Activated CD4-positive, alpha-beta T cell treated with anti-CD3 and anti-CD28 coated beads for 36 hours (primary cell): ENCODE measurements at regions not wholly inside any gene's neighbourhood (a gene's known extent, or its start where the extent isn't known, plus 50 kb on each side); places are given as distances from the start of the nearest gene placed in this dataset.
"Not testable (repeated sequence)": the region's sequence is repeated elsewhere in the genome, so short reads cannot be mapped to it uniquely, and the experiment has no call there.

Experiments used
- ATAC-seq: fragments of 200-7000 bp; cut with Tn5 transposase; one replicate; pipeline ENCODE4 v1.10.0; 2021; ENCODE audit warnings: mild to moderate bottlenecking, moderate library complexity
- CTCF ChIA-PET: fragments of 350-600 bp; sonication (Branson Sonifier 250); formaldehyde crosslinking; loops from one replicate; lab custom pipeline; 2021; ENCODE audit warnings: antibody characterized with exemption; lab: Charles Lee
- POLR2A ChIA-PET: fragments of 350-600 bp; sonication (Branson Sonifier 250); formaldehyde crosslinking; loops from one replicate; lab custom pipeline; 2021; ENCODE audit warnings: antibody characterized with exemption, inconsistent platforms; lab: Charles Lee
- DNase-seq: peaks from one replicate; pipeline ENCODE4 v3.0.0-alpha.2; 2020
- H3K27ac Mint-ChIP-seq: one replicate; pipeline ENCODE4 v1.8.0; 2021; ENCODE audit warnings: mixed read lengths
- H3K27me3 Mint-ChIP-seq: one replicate; pipeline ENCODE4 v1.8.0; 2021; ENCODE audit warnings: mixed read lengths
- H3K36me3 Mint-ChIP-seq: one replicate; pipeline ENCODE4 v1.8.0; 2021; ENCODE audit warnings: low read depth, mixed read lengths
- H3K4me1 Mint-ChIP-seq: one replicate; pipeline ENCODE4 v1.8.0; 2021; ENCODE audit warnings: mixed read lengths
- H3K4me3 Mint-ChIP-seq: one replicate; pipeline ENCODE4 v1.8.0; 2021; ENCODE audit warnings: mild to moderate bottlenecking, moderate library complexity, mixed read lengths
- H3K9me3 Mint-ChIP-seq: one replicate; pipeline ENCODE4 v1.8.0; 2021; ENCODE audit warnings: low read depth, mixed read lengths
- intact Hi-C, 2 experiments: fragments of 100-400 bp; cut with DNase I in 1 of 2; cut with micrococcal nuclease in 1 of 2; formaldehyde crosslinking; loops; one replicate each; pipeline versions ENCODE4 v1.14.2 to v1.15.1; 2022 to 2024; cut with DNase I, micrococcal nuclease

DNA sequence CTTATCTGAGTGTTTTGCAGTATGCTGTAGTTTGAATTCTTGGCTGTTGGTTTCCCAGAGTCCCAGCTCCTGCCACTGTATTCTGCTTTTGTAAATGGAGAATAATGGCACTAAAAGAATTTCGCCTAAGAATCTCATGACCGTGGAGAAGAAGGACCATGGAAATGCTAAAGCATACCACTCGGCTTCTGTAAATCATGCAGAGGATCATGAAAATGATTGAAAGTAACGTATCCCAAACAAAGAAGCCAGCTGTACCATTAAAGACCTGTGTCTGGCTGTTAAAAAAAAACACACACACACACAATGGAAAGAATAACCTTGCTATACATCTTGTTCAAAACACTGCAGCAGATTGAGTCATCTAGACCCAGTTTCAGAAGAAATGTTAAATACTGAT, 287.9 kb downstream of the ZNF326 start:
- no peaks in the 10 kb centered on the region for H3K36me3 Mint-ChIP-seq
- no peaks in the 10 kb centered on the region for H3K4me1 Mint-ChIP-seq

DNA sequence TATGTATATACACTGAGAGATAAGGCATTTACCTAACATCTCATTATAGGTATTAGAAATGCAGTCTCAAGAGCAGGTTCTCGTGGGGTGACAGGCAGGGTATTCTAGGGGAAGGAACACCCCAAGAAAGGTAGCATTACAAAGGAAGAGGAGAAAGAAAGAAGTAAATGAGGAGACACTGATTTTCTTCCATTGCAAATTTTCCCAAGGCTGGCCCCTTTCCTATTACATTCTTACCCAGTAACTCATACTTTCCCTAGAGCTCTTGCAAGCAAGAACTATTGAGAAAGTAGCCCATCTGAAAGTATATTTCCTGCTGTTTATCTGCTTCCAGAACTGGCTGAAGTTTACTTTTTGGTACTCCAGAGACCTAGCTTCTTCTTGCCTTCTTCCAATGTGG, 287.0 kb downstream of the ZNF326 start:
- CTCF ChIA-PET, H3K27me3 Mint-ChIP-seq, H3K4me1 Mint-ChIP-seq, H3K36me3 Mint-ChIP-seq, POLR2A ChIA-PET, H3K27ac Mint-ChIP-seq, intact Hi-C loops, H3K9me3 Mint-ChIP-seq, DNase-seq, H3K4me3 Mint-ChIP-seq, ATAC-seq: not testable (repeated sequence)

More for the DNA sequence above, 287.9 kb downstream of the ZNF326 start:
- ATAC-seq (no peak), DNase-seq (no peak)
- CTCF ChIA-PET: no interaction called here
- Mint-ChIP-seq H3K27me3 (no peaks in the 10 kb centered on the region), H3K4me3 (no peak overlapping the region), H3K27ac (no peak overlapping the region), H3K9me3 (no peaks in the 10 kb centered on the region)
- POLR2A ChIA-PET: no interaction called here
- intact Hi-C loops: no loop called here

DNA sequence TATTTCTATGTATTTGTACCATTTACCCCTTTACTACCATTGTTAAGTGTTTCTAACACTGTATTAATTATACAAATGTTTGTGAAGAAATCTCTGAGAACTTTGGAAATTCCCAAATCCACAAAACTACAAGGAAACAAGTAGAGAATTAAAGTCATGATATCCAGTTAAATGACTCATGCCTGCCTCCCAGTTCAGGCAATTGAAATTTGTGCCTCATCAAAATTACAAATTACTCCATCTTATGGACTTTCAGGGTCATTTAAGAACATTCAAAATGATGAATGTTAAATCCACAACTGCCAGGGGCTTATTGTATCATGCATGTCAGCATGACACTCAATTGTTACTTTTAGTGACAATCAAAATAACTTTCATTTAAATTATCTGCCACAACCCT, 282.4 kb downstream of the ZNF326 start:
- ATAC-seq (no peak), DNase-seq (no peak)
- ChIA-PET POLR2A (no interaction called here), CTCF (no interaction called here)
- Mint-ChIP-seq H3K9me3 (no peaks in the 10 kb centered on the region), H3K4me3 (no peak overlapping the region), H3K27ac (no peak overlapping the region), H3K4me1 (no peaks in the 10 kb centered on the region), H3K27me3 (no peaks in the 10 kb centered on the region), H3K36me3 (no peaks in the 10 kb centered on the region)
- intact Hi-C loops: no loop called here

DNA sequence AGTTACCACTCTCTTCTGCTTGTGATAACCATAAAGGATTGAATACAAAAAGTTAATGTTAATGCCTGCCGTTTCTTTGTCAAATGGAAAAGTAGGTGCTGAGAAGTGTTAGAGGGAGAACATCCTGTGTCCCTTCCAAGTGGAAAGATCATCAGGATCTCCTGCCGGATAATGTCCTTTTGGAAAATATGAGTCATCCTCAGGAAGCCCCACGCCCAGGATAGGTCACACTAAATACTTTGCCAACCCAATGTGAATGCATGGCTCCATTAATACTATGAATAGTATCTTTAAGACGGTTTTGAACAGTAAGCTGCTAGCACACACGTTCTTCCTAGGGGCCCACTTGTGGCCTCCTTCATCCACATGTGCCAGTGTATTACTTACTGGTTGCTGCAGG, 279.5 kb downstream of the ZNF326 start:
- Mint-ChIP-seq H3K4me1 (no peaks in the 10 kb centered on the region), H3K4me3 (no peak overlapping the region), H3K9me3 (no peaks in the 10 kb centered on the region), H3K27me3 (no peaks in the 10 kb centered on the region), H3K27ac (no peak overlapping the region), H3K36me3 (no peaks in the 10 kb centered on the region)
- no peak for ATAC-seq
- POLR2A ChIA-PET: no interaction called here
- no peak for DNase-seq
- intact Hi-C loops: no loop called here
- CTCF ChIA-PET: no interaction called here

DNA sequence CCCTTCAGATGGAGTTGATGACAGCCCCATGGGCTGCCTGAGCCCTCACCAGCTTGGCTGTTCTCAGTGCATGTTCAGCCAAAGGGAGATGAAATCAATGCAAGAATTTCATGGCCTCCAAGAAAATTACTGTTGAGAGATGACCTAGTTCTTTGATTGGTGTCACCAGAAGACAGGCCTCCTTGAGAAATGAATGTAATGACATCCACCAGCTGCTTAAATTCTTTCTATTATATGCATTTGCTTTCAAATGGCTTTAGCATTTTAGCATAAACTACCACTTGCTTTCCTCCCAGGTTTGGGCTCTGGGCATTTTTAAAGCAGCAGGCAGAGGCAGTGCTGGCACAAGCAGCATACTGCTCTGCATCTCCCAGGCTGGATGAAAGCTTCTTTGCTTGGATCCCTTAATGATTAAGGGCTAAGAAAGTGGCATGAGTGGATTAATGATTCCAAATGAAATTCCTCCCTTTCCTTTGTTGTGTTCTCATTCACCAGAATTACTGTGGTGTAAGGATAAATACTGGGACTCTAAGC, 278.4 kb downstream of the ZNF326 start:
- no peak for ATAC-seq
- intact Hi-C loops: no loop called here
- CTCF ChIA-PET: no interaction called here

DNA sequence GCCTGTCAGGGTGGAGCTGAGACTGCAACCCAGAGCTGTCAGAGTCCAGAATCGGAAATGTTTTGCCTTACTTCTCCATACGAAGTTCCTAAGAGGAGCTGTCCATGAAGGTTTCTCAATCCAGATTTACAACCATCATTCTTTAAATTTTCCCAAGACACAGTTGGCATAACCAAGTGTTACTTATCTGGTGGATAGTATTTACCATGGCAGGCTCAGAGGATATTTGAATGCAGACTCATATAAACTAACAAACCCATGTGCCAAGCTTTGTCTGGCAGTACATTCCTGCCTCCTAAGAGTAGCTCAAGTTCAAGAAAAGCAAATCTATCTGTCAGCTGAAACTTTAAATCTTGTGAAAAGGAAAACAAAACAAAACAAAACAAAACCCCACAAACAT, 267.9 kb downstream of the ZNF326 start:
- Mint-ChIP-seq H3K4me1 (no peaks in the 10 kb centered on the region), H3K27ac (no peak overlapping the region), H3K36me3 (no peaks in the 10 kb centered on the region), H3K9me3 (no peaks in the 10 kb centered on the region), H3K27me3 (peaks cover 6% of the 10 kb centered on the region), H3K4me3 (no peak overlapping the region)
- ChIA-PET POLR2A (no interaction called here), CTCF (interaction anchor here (0.6 kb wide), 2 partner anchors 521 to 889 kb away, joined by 3 read pairs; no protein-coding TSS in a partner anchor)
- ATAC-seq: no peak
- no peak for DNase-seq
- intact Hi-C loops: no loop called here

More for the DNA sequence above, 278.4 kb downstream of the ZNF326 start:
- no peak overlapping the region for H3K4me3 Mint-ChIP-seq
- POLR2A ChIA-PET: no interaction called here
- no peaks in the 10 kb centered on the region for H3K27me3 Mint-ChIP-seq
- H3K36me3 Mint-ChIP-seq: no peaks in the 10 kb centered on the region
- H3K4me1 Mint-ChIP-seq: no peaks in the 10 kb centered on the region
- H3K9me3 Mint-ChIP-seq: no peaks in the 10 kb centered on the region
- no peak for DNase-seq
- H3K27ac Mint-ChIP-seq: no peak overlapping the region

DNA sequence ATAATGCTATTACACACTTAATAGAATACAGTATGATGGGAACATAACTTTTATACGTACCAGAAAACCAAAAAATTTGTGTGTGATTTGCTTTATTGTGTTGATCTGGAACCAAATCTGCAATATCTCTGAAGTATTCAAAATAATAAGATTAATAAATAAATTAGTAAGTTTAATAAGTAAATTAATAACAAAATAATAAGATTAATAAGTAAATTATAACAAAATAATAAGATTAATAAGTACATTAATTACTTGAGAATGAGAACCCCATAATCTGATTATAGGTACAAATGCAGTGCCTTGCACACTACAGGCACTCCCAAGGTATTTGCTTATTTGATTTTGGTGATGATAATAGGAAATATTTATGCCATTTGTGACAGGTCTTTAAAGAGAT, 267.4 kb downstream of the ZNF326 start:
- Mint-ChIP-seq H3K27me3 (peaks cover 6% of the 10 kb centered on the region), H3K36me3 (no peaks in the 10 kb centered on the region), H3K9me3 (no peaks in the 10 kb centered on the region), H3K4me1 (no peaks in the 10 kb centered on the region), H3K27ac (no peak overlapping the region), H3K4me3 (no peak overlapping the region)
- POLR2A ChIA-PET: no interaction called here
- DNase-seq (no peak), ATAC-seq (no peak)
- intact Hi-C loops: no loop called here
- CTCF ChIA-PET: interaction anchor here (0.6 kb wide), 1 partner anchor 522 kb away, joined by 3 read pairs; no protein-coding TSS in a partner anchor

DNA sequence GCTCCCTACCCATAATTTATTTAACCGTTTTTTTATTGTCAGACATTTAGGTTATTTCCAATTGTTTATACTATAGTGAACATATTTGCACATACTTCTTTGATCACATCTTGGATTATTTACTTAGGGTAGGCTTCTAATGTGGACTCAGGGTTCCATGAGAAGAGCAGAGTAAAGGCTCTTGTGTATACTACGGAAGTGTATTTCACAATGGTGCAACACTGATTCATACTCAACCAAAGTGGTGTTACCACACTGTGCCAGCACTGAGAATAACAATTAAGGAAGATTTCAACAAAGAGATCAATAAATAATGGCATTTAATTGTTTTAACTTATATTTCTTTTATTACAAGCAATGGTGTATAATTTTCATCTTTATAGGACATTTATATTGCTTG, 251.2 kb downstream of the ZNF326 start:
- H3K36me3 Mint-ChIP-seq: no peaks in the 10 kb centered on the region
- DNase-seq: no peak
- peaks cover 5% of the 10 kb centered on the region for H3K9me3 Mint-ChIP-seq
- H3K27me3 Mint-ChIP-seq: peaks cover 8% of the 10 kb centered on the region
- intact Hi-C loops: no loop called here
- ChIA-PET POLR2A (no interaction called here), CTCF (interaction anchor here (0.6 kb wide), 1 partner anchor 103 kb away, joined by 3 read pairs; no protein-coding TSS in a partner anchor)
- no peak for ATAC-seq
- H3K4me1 Mint-ChIP-seq: no peaks in the 10 kb centered on the region
- no peak overlapping the region for H3K27ac Mint-ChIP-seq
- H3K4me3 Mint-ChIP-seq: no peak overlapping the region

DNA sequence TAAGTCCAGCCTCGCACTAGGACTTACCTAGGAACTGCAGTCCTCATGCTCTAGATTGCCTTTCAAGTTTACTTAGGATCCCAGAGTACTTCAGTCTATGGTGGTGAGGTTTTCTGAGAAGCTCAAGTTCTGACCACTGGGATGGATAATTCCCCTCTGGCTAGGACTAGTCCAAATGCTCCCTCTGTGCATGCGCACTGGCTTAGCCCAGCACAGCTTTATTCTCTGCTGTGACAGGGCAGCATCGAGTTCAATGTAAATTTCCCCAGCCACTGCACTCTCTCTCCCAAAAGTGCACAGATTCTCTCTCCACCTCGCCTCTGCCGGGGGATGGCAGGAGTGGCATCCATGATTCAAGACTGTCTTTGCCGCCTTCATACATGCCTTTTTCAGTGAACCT, 241.6 kb downstream of the ZNF326 start:
- H3K9me3 Mint-ChIP-seq: no peaks in the 10 kb centered on the region
- intact Hi-C loops: no loop called here
- no peak overlapping the region for H3K4me3 Mint-ChIP-seq
- CTCF ChIA-PET: interaction anchor here (0.8 kb wide), 1 partner anchor 333 kb away, joined by 3 read pairs; no protein-coding TSS in a partner anchor
- H3K4me1 Mint-ChIP-seq: no peaks in the 10 kb centered on the region
- peaks cover 5% of the 10 kb centered on the region for H3K27me3 Mint-ChIP-seq
- POLR2A ChIA-PET: no interaction called here
- no peaks in the 10 kb centered on the region for H3K36me3 Mint-ChIP-seq
- H3K27ac Mint-ChIP-seq: no peak overlapping the region
- ATAC-seq (no peak), DNase-seq (no peak)

DNA sequence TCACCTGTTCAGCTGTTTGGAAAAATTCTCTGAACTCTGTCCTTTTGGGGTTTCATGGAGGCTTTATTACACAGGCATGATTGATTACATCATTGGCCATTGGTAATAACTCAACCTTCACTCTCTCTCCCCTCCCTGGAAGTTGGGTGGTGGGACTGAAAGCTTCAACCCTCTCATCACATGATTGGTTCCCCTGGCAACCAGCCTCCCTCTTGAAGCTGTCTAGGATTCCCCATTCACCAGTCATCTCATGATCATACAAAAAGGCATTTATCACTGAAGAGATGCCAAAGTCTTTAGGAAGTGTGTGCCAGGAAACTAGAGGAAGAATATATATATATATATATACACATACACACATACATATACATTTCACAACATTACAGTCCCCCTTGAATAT, 228.5 kb downstream of the ZNF326 start:
- intact Hi-C loops: no loop called here
- DNase-seq: no peak
- H3K27ac Mint-ChIP-seq: no peak overlapping the region
- POLR2A ChIA-PET: no interaction called here
- no peaks in the 10 kb centered on the region for H3K4me1 Mint-ChIP-seq
- no peak for ATAC-seq
- no peaks in the 10 kb centered on the region for H3K36me3 Mint-ChIP-seq
- no peak overlapping the region for H3K4me3 Mint-ChIP-seq
- H3K27me3 Mint-ChIP-seq: no peaks in the 10 kb centered on the region
- CTCF ChIA-PET: interaction anchor here (0.9 kb wide), 1 partner anchor 9 kb away, joined by 3 read pairs; no protein-coding TSS in a partner anchor
- H3K9me3 Mint-ChIP-seq: peaks cover 6% of the 10 kb centered on the region

DNA sequence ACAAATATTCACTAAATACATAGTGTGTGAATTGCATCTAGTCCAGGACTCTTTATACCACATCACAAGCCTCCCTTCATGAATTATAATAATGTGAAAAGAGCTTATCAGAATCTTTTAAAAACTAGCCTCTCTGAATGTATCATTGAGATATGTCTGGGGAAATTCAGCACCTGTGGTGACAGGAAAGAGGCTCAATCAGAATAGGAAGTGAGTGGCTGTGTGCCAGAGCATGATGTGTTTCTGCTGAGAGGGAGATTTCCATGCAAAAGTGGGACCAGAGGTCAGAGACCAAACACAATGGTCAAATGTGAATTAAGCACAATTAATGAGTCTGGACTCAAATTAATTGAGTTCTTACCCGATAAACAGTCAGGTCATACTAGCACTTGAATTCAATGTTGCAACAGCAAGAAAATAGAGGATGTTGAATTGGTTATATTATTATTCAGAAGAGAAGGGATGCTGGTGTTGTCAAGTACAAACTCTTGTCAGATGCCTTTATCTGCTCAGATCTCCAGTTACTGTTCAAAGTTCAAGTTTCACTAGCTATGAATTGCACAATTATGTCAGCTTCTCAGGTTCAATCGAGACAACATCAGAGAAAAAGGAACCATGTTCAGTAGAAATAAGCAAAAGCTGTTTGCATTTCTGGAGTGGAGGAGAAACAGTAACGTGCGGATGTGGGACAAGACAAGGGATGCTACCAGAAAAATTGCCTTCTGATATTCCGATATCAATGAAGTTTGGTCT, 226.2 kb downstream of the ZNF326 start:
- DNase-seq (no peak), ATAC-seq (no peak)
- H3K36me3 Mint-ChIP-seq: no peaks in the 10 kb centered on the region
- intact Hi-C loops: no loop called here
- H3K9me3 Mint-ChIP-seq: no peaks in the 10 kb centered on the region
- H3K4me3 Mint-ChIP-seq: no peak overlapping the region
- ChIA-PET CTCF (no interaction called here), POLR2A (no interaction called here)
- no peak overlapping the region for H3K27ac Mint-ChIP-seq
- no peaks in the 10 kb centered on the region for H3K4me1 Mint-ChIP-seq
- no peaks in the 10 kb centered on the region for H3K27me3 Mint-ChIP-seq

DNA sequence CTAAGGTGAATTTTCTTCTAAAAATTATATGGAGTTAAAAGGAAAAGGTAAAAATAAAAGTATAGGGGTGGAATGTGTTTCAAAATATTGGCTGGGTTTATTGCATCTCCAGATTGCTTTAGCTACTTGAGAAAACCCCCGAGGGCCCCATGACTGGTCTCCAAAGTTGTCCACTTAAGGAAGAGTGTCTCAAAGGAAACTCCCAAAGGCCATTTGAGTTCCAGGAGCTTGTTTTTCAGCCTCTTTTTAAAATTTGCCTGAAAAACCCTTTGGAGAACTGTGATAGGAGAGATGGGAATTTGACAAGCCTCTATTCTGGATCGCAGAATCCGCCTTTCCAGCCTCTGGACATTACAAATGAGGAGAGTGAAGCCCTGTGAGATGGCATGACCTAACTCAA, 225.6 kb downstream of the ZNF326 start:
- no peak overlapping the region for H3K4me3 Mint-ChIP-seq

More for the DNA sequence above, 225.6 kb downstream of the ZNF326 start:
- no peaks in the 10 kb centered on the region for H3K36me3 Mint-ChIP-seq
- intact Hi-C loops: no loop called here
- DNase-seq (no peak), ATAC-seq (no peak)
- ChIA-PET CTCF (no interaction called here), POLR2A (no interaction called here)
- H3K27ac Mint-ChIP-seq: no peak overlapping the region
- H3K27me3 Mint-ChIP-seq: no peaks in the 10 kb centered on the region
- H3K9me3 Mint-ChIP-seq: no peaks in the 10 kb centered on the region
- H3K4me1 Mint-ChIP-seq: no peaks in the 10 kb centered on the region
